T-helper 17 cell (primary cell): ENCODE measurements at regions not wholly inside any gene's neighbourhood (a gene's known extent, or its start where the extent isn't known, plus 50 kb on each side); places are given as distances from the start of the nearest gene placed in this dataset.
"Not testable (repeated sequence)": the region's sequence is repeated elsewhere in the genome, so short reads cannot be mapped to it uniquely, and the experiment has no call there.

ENCODE experiments used
- ATAC-seq: fragments of 150-1000 bp; cut with Tn5 transposase; 2 replicates; pipeline ENCODE4 v1.10.0; 2021; ENCODE audit warnings: mild to moderate bottlenecking, moderate library complexity
- DNase-seq, 3 donors: peaks; one replicate each; pipeline versions ENCODE4 v3.0.0 to v3.0.0-alpha.2; 2020 to 2021
- H3K9me3 ChIP-seq: one replicate; pipeline ENCODE4 v1.7.0; 2013; ENCODE audit warnings: low read length, mild to moderate bottlenecking; ENCODE audit not compliant: control insufficient read depth, poor library complexity, severe bottlenecking
- H3K27ac Mint-ChIP-seq: one replicate; pipeline ENCODE4 v1.8.0; 2022; ENCODE audit warnings: mild to moderate bottlenecking, moderate library complexity, mixed read lengths
- H3K27me3 Mint-ChIP-seq: one replicate; pipeline ENCODE4 v1.8.0; 2022; ENCODE audit warnings: mixed read lengths
- H3K36me3 Mint-ChIP-seq: one replicate; pipeline ENCODE4 v1.8.0; 2022; ENCODE audit warnings: low read depth, mixed read lengths
- H3K4me1 Mint-ChIP-seq: one replicate; pipeline ENCODE4 v1.8.0; 2022; ENCODE audit warnings: mild to moderate bottlenecking, mixed read lengths
- H3K4me3 Mint-ChIP-seq: one replicate; pipeline ENCODE4 v1.8.0; 2022; ENCODE audit warnings: mild to moderate bottlenecking, moderate library complexity, mixed read lengths

DNA sequence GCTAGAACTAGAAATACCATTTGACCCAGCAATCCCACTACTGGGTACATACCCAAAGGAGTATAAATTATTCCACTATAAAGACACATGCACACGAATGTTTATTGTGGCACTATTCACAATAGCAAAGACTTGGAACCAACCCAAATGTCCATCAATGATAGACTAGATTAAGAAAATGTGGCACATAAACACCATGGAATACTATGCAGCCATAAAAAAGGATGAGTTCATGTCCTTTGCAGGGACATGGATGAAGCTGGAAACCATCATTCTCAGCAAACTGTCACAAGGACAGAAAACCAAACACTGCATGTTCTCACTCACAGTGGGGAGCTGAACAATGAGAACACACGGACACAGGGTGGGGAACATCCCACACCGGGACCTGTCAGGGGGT is 207.8 kb upstream of the CCDC196 start:
- not testable (repeated sequence) for H3K36me3 Mint-ChIP-seq, ATAC-seq, H3K27me3 Mint-ChIP-seq, H3K9me3 ChIP-seq, H3K27ac Mint-ChIP-seq, H3K4me3 Mint-ChIP-seq, H3K4me1 Mint-ChIP-seq, DNase-seq

DNA sequence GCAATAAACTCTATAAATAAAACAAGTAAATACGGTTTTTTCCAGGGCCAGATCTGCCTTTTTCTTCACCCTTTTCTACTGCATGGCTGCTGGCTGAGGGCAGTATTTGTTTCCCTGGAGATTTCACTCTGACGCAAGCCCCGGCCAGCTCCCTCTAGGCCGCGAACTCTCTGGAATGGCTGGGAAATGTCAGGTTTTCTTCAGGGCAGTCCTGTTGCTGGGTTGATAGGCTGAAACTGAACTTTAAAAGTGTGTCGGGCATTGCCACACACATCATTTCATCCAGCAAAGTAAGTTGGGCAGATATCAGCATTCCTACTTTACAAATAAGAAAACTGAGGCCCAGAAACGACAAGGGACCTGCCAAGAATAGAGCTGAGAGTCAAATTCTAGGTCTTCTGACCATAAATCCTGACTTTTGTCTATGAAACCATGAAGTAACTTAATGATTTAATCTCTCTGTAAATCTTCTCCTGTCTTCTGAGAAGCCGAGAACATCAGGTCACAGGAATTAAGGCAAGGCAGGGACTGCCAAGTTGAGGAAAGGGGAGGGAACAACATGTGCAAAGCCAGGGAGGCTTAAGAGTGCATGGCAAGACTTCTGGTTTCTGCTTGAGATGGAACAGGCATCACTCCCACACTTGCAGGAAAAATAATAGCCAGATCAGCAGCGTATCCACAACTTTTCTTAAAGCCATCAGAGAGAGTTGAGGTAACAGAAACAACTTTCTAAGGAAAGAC is 205.0 kb upstream of the CCDC196 start:
- no peak for ATAC-seq
- Mint-ChIP-seq H3K27me3 (no peaks in the 10 kb centered on the region), H3K4me3 (no peak overlapping the region), H3K4me1 (no peaks in the 10 kb centered on the region), H3K36me3 (no peaks in the 10 kb centered on the region), H3K27ac (no peak overlapping the region)
- no peaks in the 10 kb centered on the region for H3K9me3 ChIP-seq
- DNase-seq = no peak

DNA sequence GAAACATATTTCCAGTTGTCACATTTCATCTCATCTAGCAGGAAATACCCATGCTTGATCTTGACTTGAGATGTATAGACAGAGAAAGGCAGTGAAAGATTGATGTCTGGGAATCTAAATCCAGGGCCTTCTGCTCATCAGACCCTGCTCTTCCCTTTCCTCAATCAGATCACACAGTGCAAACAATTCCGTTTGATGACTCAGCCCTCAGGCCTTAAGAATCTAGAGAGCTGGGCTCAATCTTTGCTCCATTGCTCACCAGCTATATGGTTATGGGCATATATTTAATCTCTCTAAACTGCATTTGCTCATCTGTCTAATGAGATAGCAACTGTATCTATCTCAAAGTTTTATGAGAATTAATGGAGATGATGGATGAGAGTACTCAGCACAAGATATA is 201.8 kb upstream of the CCDC196 start:
- ATAC-seq (no peak), DNase-seq (no peak)
- Mint-ChIP-seq H3K4me1 (no peaks in the 10 kb centered on the region), H3K4me3 (no peak overlapping the region), H3K27me3 (no peaks in the 10 kb centered on the region), H3K27ac (no peak overlapping the region), H3K36me3 (no peaks in the 10 kb centered on the region)
- no peaks in the 10 kb centered on the region for H3K9me3 ChIP-seq

DNA sequence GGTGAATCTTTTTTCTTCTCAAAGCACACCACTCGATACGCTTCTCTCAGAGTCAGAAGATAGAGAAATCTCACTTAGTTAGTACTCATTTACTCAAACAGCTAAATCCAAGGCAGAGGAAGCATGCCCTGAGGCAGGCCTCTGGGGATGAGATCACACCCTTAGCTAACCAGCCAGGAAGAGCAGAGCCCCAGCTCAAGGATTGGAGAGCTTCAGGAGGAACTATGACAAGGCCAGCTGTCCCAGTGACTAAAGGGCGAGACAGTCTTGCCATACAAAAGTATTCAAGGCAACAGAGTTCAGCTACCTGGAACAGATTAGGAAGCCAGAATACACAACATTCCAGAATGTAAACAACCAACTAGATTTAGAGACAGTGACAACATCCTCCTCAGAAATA is 197.7 kb upstream of the CCDC196 start:
- DNase-seq = no peak
- Mint-ChIP-seq H3K27me3 (no peaks in the 10 kb centered on the region), H3K4me1 (peaks cover 1% of the 10 kb centered on the region), H3K4me3 (no peak overlapping the region), H3K27ac (no peak overlapping the region), H3K36me3 (no peaks in the 10 kb centered on the region)
- ATAC-seq = no peak
- H3K9me3 ChIP-seq = no peaks in the 10 kb centered on the region

DNA sequence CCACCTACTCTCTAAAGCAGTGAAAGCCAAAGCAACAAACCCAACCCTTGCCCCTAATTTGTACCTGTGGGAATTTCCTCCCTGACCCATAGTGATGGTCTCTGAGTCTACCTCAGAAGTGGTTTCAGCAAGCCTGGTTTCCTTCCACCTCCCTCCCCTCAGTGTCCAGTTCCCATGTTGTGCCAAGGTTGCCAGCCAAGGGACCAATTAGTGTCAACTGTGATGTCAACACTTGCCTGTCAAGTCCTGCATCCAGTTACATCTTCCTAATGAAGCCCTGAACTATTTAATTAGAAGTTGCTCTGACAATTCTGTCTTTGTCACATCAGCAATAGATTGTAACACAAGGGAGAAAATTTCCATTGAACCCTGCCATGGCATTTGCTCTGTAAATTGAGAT is 194.4 kb upstream of the CCDC196 start:
- DNase-seq = no peak
- no peaks in the 10 kb centered on the region for H3K36me3 Mint-ChIP-seq

DNA sequence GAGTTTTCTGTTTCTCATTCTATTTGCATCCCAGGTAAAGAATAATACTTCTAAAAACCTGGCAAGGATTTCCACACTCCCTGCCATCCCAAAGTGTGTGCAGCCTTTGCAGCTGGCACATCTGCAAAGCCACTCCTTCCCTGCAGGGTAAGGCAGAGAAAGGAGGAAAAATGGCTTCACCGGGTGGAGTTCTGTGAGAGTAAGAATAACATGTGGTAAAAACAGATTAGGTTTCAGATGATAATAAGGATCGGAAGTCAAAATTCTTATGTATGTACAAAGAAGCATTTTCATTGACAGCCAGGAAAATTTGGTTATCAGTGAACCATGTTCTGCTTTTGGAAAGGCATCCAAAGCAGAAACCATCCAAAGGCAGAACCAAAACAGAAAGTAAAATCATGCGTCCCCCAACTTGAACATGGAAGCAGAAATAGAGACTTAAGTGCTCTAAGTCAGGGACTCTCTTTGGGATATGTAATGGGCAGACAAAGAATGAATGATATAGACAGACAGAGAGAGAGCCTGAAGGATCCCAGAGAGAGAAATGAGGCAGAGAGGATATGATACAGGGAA is 192.6 kb upstream of the CCDC196 start:
- DNase-seq = no peak
- peaks cover 7% of the 10 kb centered on the region for H3K4me1 Mint-ChIP-seq
- no peaks in the 10 kb centered on the region for H3K36me3 Mint-ChIP-seq
- H3K27me3 Mint-ChIP-seq = no peaks in the 10 kb centered on the region
- no peaks in the 10 kb centered on the region for H3K9me3 ChIP-seq
- H3K27ac Mint-ChIP-seq = no peak overlapping the region
- no peak for ATAC-seq
- H3K4me3 Mint-ChIP-seq = no peak overlapping the region

More for the DNA sequence above, 194.4 kb upstream of the CCDC196 start:
- H3K9me3 ChIP-seq = no peaks in the 10 kb centered on the region
- Mint-ChIP-seq H3K27me3 (no peaks in the 10 kb centered on the region), H3K4me3 (no peak overlapping the region), H3K4me1 (peaks cover 7% of the 10 kb centered on the region), H3K27ac (no peak overlapping the region)
- ATAC-seq = no peak

DNA sequence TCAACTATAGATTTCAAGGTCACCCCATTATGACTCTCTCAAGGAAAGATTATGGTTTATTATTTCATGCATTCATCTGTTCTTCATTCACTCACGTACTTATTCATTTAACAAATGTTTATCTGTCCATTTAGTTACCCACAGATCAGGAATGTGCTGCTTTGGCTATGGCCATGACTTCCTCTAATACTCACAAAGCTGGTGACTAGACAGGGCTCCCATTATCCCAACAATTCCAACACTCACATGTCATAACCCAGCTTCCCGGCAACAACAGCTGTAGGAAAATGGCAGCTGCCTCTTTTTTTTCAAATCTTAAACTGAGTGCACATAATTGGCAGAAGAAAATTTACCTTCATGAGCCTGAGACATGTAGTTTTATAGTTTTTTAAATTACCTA is 190.8 kb upstream of the CCDC196 start:
- ATAC-seq (no peak), DNase-seq (no peak)
- H3K4me3 Mint-ChIP-seq = no peak overlapping the region
- no peaks in the 10 kb centered on the region for H3K9me3 ChIP-seq
- H3K27ac Mint-ChIP-seq = no peak overlapping the region
- H3K4me1 Mint-ChIP-seq = peaks cover 7% of the 10 kb centered on the region
- no peaks in the 10 kb centered on the region for H3K36me3 Mint-ChIP-seq
- no peaks in the 10 kb centered on the region for H3K27me3 Mint-ChIP-seq

DNA sequence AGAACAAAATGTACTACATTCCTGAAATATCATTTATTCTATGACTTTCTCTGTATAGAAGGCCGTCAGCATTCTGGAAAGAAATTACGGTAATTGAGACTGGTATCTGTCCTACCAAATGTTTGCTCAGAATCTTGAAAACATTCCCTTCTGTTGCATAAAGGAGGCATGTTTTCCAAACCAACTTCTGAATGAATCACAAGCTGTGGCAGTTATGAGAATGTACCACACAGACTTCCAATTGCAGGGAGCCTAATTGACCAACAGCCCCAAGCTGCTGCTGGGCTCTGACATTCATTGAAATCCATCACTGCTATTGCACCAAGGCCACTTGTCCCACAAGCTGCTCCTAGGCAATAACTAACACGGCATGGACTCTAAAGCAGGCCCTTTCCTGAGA is 185.3 kb upstream of the CCDC196 start:
- no peaks in the 10 kb centered on the region for H3K4me1 Mint-ChIP-seq
- peaks cover 2% of the 10 kb centered on the region for H3K36me3 Mint-ChIP-seq
- H3K27me3 Mint-ChIP-seq = no peaks in the 10 kb centered on the region
- DNase-seq (no peak), ATAC-seq (no peak)
- H3K9me3 ChIP-seq = no peaks in the 10 kb centered on the region
- H3K4me3 Mint-ChIP-seq = no peak overlapping the region
- no peak overlapping the region for H3K27ac Mint-ChIP-seq

DNA sequence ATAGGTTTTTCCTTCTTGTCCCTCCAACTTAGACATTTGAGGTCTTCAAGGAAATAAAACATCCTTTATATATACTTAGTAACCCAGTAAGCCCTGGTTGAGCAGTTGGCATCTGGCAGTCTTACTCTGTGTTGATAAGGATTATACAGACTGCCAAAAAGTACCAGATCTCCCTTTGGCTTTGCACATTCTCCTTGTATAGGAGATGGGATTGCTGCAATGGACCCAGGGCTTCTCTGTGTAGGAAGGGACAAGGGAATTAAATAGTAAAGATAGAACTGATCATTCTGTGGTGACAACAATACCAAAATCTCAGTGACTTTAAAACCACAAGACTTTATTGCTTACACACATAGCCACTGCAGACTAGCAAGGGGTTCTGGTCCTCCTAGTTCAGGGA is 180.1 kb upstream of the CCDC196 start:
- Mint-ChIP-seq H3K36me3 (peaks cover 2% of the 10 kb centered on the region), H3K4me1 (no peaks in the 10 kb centered on the region), H3K27ac (no peak overlapping the region), H3K27me3 (no peaks in the 10 kb centered on the region), H3K4me3 (no peak overlapping the region)
- ATAC-seq (no peak), DNase-seq (no peak)
- no peaks in the 10 kb centered on the region for H3K9me3 ChIP-seq

DNA sequence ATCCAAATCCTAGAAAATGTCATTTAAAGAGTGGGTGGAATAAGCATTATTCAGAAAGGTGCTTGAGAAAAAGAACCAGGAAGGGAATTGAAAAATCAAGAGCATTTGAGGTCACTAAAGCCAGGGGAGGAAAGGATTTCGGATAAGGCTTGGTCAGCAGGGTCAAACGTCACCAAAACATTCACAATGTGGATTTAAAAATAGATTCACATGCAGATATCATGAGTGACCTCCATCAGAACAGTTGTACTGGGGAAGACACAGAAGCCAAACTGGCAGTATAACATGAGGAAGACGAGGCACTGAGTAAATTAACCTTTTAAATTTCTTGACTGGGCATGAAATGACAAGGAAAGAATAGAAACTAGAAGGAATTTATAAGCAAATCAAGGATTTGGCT is 175.1 kb upstream of the CCDC196 start:
- no peaks in the 10 kb centered on the region for H3K27me3 Mint-ChIP-seq
- H3K27ac Mint-ChIP-seq = no peak overlapping the region
- no peaks in the 10 kb centered on the region for H3K4me1 Mint-ChIP-seq
- H3K9me3 ChIP-seq = no peaks in the 10 kb centered on the region
- DNase-seq (no peak), ATAC-seq (no peak)
- no peaks in the 10 kb centered on the region for H3K36me3 Mint-ChIP-seq
- H3K4me3 Mint-ChIP-seq = no peak overlapping the region

DNA sequence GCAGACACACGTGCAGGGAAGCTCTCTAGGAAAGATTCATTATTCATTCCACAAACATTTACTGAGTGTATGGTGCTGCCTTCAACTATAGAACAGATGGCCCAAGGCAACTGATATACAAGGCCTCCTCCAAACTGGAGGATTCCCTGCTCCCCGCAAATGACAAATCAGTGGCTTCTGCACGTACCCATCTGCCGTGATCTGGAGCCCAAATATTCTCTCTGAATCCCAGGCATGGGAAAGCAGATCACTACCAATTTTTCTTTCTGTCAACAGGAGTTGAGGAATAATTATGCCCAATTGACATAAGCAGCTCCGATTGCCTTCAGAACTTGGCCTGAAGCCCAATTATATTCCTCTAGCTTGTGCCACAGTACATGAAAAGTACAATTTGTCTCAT is 174.2 kb upstream of the CCDC196 start:
- Mint-ChIP-seq H3K27me3 (no peaks in the 10 kb centered on the region), H3K4me3 (no peak overlapping the region), H3K36me3 (no peaks in the 10 kb centered on the region), H3K4me1 (no peaks in the 10 kb centered on the region), H3K27ac (no peak overlapping the region)
- H3K9me3 ChIP-seq = no peaks in the 10 kb centered on the region
- DNase-seq (no peak), ATAC-seq (no peak)

DNA sequence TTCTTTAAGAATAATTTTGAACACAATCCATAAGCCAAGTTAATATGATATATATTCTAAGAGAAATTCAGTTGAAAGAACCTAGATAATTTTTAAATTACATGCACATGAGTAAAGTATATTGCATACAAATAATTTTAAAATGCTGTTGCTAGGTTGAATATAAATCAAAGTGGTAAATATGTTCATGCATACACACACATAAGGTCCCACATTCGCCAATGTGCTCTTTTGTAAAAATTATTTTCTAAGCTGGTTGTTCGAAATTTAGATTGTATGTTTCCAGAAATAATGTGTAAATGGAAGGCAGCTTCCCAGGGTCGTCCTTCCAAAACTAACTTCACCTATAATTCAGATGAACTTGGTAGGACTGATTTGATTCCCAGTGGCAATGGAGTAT is 173.7 kb upstream of the CCDC196 start:
- H3K9me3 ChIP-seq = peaks cover 4% of the 10 kb centered on the region
- H3K4me1 Mint-ChIP-seq = no peaks in the 10 kb centered on the region
- ATAC-seq (no peak), DNase-seq (no peak)
- no peak overlapping the region for H3K4me3 Mint-ChIP-seq
- H3K27me3 Mint-ChIP-seq = no peaks in the 10 kb centered on the region
- H3K36me3 Mint-ChIP-seq = no peaks in the 10 kb centered on the region
- H3K27ac Mint-ChIP-seq = no peak overlapping the region

DNA sequence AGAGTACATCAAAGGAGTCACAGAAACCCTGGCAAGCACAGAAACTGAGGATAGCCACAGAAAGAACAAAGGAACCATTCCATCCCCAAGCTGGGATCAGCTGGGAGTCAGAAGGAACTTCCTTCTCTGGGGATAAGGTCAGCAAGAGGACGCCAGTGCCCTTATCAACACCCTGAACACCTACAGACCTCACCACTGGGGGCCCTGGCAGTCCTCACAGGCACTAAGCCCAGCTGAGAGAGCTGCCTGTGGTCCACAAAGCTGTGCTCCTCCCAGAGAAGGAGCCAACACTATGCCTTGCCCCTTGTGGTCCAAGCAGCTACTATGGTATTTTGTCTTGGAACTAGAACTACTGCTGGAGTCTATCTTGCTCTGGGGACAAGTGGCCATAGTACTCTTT is 171.1 kb upstream of the CCDC196 start:
- no peak overlapping the region for H3K27ac Mint-ChIP-seq
- no peaks in the 10 kb centered on the region for H3K4me1 Mint-ChIP-seq
- no peaks in the 10 kb centered on the region for H3K27me3 Mint-ChIP-seq
- no peak overlapping the region for H3K4me3 Mint-ChIP-seq
- peaks cover 2% of the 10 kb centered on the region for H3K36me3 Mint-ChIP-seq
- ATAC-seq = no peak
- no peak for DNase-seq
- peaks cover 4% of the 10 kb centered on the region for H3K9me3 ChIP-seq

DNA sequence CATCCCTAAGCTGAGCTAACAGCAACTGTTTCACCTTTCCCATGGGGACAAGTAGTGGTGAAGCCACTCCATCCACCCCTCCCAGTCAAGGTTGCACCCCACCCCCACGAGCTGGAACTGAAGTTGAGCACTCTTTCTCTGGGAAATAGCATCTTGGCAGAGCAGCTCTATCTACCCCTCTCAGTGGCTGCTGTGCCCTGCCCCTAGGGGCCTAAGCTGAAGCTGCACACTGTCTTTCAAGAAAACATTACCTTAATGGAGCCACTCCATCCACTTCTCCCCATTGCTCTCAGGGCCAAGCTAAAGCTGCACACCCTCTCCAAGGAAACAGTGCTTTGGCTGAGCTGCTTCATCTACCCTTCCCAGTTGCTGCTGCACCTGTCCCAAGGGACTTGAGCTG is 170.6 kb upstream of the CCDC196 start:
- Mint-ChIP-seq H3K36me3 (peaks cover 2% of the 10 kb centered on the region), H3K27me3 (no peaks in the 10 kb centered on the region), H3K27ac (no peak overlapping the region), H3K4me1 (no peaks in the 10 kb centered on the region), H3K4me3 (no peak overlapping the region)
- ATAC-seq (no peak), DNase-seq (no peak)
- H3K9me3 ChIP-seq = peaks cover 4% of the 10 kb centered on the region
